Parathyroid adenoma (tissue), 2 donors: ENCODE measurements at regions not wholly inside any gene's neighbourhood (a gene's known extent, or its start where the extent isn't known, plus 50 kb on each side); places are given as distances from the start of the nearest gene placed in this dataset.

Experiments
- H2AFZ ChIP-seq: fragments of 300-600 bp; sonication (generic); one replicate; pipeline ENCODE4 v1.7.0; 2017; ENCODE audit warnings: antibody characterized with exemption, mild to moderate bottlenecking
- H3K27ac ChIP-seq: fragments of 300-600 bp; sonication (generic); one replicate; pipeline ENCODE4 v1.7.0; 2017
- H3K27me3 ChIP-seq: fragments of 300-600 bp; sonication (generic); one replicate; pipeline ENCODE4 v1.7.0; 2017; ENCODE audit warnings: low read length; ENCODE audit not compliant: control insufficient read depth, insufficient read depth
- H3K36me3 ChIP-seq: fragments of 300-600 bp; sonication (generic); one replicate; pipeline ENCODE4 v1.7.0; 2017; ENCODE audit warnings: low read length; ENCODE audit not compliant: control insufficient read depth, insufficient read depth
- H3K4me1 ChIP-seq: fragments of 300-600 bp; sonication (generic); one replicate; pipeline ENCODE4 v1.7.0; 2017; ENCODE audit warnings: control low read depth
- H3K4me2 ChIP-seq: fragments of 300-600 bp; sonication (generic); one replicate; pipeline ENCODE4 v1.7.0; 2017; ENCODE audit warnings: low read length
- H3K4me3 ChIP-seq: fragments of 300-600 bp; sonication (generic); one replicate; pipeline ENCODE4 v1.7.0; 2017; ENCODE audit warnings: low read depth, low read length
- H3K79me2 ChIP-seq: fragments of 300-600 bp; sonication (generic); one replicate; pipeline ENCODE4 v1.7.0; 2017; ENCODE audit warnings: control low read depth
- H3K9ac ChIP-seq: fragments of 300-600 bp; sonication (generic); one replicate; pipeline ENCODE4 v1.7.0; 2017; ENCODE audit warnings: mild to moderate bottlenecking
- H3K9me3 ChIP-seq: fragments of 300-600 bp; sonication (generic); one replicate; pipeline ENCODE4 v1.7.0; 2017; ENCODE audit warnings: low read length; ENCODE audit not compliant: control insufficient read depth
- CTCF ChIP-seq: fragments of 300-600 bp; sonication (generic); IDR thresholded peaks from one replicate; pipeline ENCODE4 v1.7.0; 2017; ENCODE audit warnings: antibody characterized with exemption, mild to moderate bottlenecking
- donor health status: primary hyperparathyroidism.

GRCh38 chr1:30049748-30050296, 673.6 kb downstream of the MATN1 start:
- H2AFZ ChIP-seq, result no peak overlapping the region
- TF ChIP-seq CTCF, result no peak
- no peaks in the 10 kb centered on the region for H3K9me3 ChIP-seq
- no peak overlapping the region for H3K4me2 ChIP-seq
- no peaks in the 10 kb centered on the region for H3K36me3 ChIP-seq
- H3K79me2 ChIP-seq, result no peaks in the 10 kb centered on the region
- no peak overlapping the region for H3K4me3 ChIP-seq
- H3K4me1 ChIP-seq, result no peaks in the 10 kb centered on the region
- H3K27ac ChIP-seq, result no peak overlapping the region
- H3K9ac ChIP-seq, result no peak overlapping the region
- H3K27me3 ChIP-seq, result no peaks in the 10 kb centered on the region

GRCh38 chr1:30048905-30049304, 674.5 kb downstream of the MATN1 start:
- H3K9me3 ChIP-seq, result no peaks in the 10 kb centered on the region
- H3K36me3 ChIP-seq, result no peaks in the 10 kb centered on the region
- no peak for TF ChIP-seq CTCF
- no peaks in the 10 kb centered on the region for H3K27me3 ChIP-seq
- H3K79me2 ChIP-seq, result no peaks in the 10 kb centered on the region
- H3K27ac ChIP-seq, result no peak overlapping the region
- no peak overlapping the region for H3K9ac ChIP-seq
- no peak overlapping the region for H3K4me3 ChIP-seq
- no peak overlapping the region for H2AFZ ChIP-seq
- no peaks in the 10 kb centered on the region for H3K4me1 ChIP-seq
- no peak overlapping the region for H3K4me2 ChIP-seq

- Histone ChIP-seq H3K27me3 (no peaks in the 10 kb centered on the region), H3K36me3 (no peaks in the 10 kb centered on the region), H3K9me3 (no peaks in the 10 kb centered on the region), H3K4me1 (no peaks in the 10 kb centered on the region), H3K9ac (no peak overlapping the region), H3K4me3 (no peak overlapping the region), H2AFZ (no peak overlapping the region), H3K79me2 (no peaks in the 10 kb centered on the region), H3K27ac (no peak overlapping the region), H3K4me2 (no peak overlapping the region)
- no peak for TF ChIP-seq CTCF
Measured at GRCh38 chr1:30047576-30047975, 675.8 kb downstream of the MATN1 start.

DNA sequence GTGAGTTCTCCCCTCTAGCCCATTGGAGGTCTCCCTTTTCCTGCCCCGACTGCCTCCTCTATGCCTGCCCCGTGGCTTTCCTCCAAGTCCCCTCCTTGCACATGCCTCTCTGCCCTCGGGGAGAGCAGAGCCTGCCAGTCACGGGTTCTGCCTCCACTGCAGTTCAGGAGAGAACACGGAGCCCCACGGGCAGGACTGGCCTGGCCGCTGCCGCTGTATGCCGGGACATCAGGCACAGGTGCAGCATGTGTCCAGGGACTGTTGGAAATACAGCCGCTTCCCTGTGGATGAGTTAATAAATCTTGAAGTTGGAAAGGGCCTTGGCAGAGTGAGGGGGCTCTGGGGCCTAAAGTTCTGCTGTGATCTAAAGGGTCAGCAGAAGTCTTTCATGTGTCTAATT, 676.6 kb downstream of the MATN1 start:
- H3K79me2 ChIP-seq, result no peaks in the 10 kb centered on the region
- H2AFZ ChIP-seq, result no peak overlapping the region
- TF ChIP-seq CTCF, result no peak
- no peaks in the 10 kb centered on the region for H3K9me3 ChIP-seq
- H3K4me1 ChIP-seq, result no peaks in the 10 kb centered on the region
- H3K9ac ChIP-seq, result no peak overlapping the region
- H3K27me3 ChIP-seq, result no peaks in the 10 kb centered on the region
- no peaks in the 10 kb centered on the region for H3K36me3 ChIP-seq
- H3K27ac ChIP-seq, result no peak overlapping the region
- no peak overlapping the region for H3K4me3 ChIP-seq
- no peak overlapping the region for H3K4me2 ChIP-seq

- no peak overlapping the region for H3K27ac ChIP-seq
- no peaks in the 10 kb centered on the region for H3K36me3 ChIP-seq
- no peak overlapping the region for H2AFZ ChIP-seq
- H3K9ac ChIP-seq, result no peak overlapping the region
- H3K79me2 ChIP-seq, result no peaks in the 10 kb centered on the region
- no peak overlapping the region for H3K4me2 ChIP-seq
- H3K27me3 ChIP-seq, result no peaks in the 10 kb centered on the region
- no peak overlapping the region for H3K4me3 ChIP-seq
- H3K9me3 ChIP-seq, result no peaks in the 10 kb centered on the region
- TF ChIP-seq CTCF, result no peak
- no peaks in the 10 kb centered on the region for H3K4me1 ChIP-seq
Measured at GRCh38 chr1:30045304-30046090, 677.9 kb downstream of the MATN1 start.
